OCI-LY3 (cell line): ENCODE measurements at regions not wholly inside any gene's neighbourhood (a gene's known extent, or its start where the extent isn't known, plus 50 kb on each side); places are given as distances from the start of the nearest gene placed in this dataset.

Experiments used
- CTCF ChIP-seq: fragments of 200-600, 300-600 bp; sonication (generic); IDR thresholded peaks from 2 replicates; pipeline ENCODE4 v1.5.1; 2014; ENCODE audit warnings: antibody characterized with exemption, low read length, low read depth
- EZH2phosphoT487 ChIP-seq: fragments of 200-600 bp; shearing (Covaris generic); IDR thresholded peaks from 2 replicates; pipeline ENCODE4 v1.6.1; 2018; ENCODE audit warnings: antibody characterized with exemption, mixed run types, low read depth

DNA sequence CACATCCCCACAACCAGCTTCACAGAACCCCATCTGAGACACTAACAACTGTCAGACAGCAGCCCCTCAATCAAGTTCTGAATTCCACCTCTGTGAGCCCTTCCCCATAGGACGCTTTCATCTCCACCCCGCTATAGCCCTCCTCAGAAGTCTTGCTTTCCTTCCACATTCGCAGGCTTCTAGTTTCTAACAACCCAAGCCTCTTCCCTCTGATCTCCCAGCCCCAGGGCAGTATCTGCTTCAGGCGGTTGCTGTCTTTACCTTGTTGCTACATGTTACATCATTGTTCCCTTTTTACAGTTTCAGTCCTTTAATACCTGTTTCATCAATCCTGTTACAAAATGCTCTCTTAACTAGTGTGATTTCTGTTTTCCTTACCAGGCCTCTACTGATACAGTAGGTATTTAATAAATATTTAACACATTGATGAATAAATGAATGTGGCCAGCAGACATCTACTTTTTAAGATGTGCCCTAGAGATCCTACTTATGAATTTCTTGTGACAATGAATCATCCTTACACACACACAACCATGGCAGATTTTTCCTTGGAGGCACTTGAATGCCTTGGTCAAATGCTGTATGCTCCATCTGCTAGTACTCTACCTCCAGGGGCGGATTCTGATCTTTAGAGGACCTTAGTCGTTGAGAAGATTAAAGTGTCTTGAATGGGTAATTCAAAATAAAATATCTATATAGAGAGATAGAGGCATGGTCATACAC lies 164.7 kb upstream of the SLIT2 start:
- TF ChIP-seq CTCF, result no peak
- TF ChIP-seq EZH2phosphoT487, result no peak
